ENCODE measurements at regions not wholly inside any gene's neighbourhood (a gene's known extent, or its start where the extent isn't known, plus 50 kb on each side); places are given as distances from the start of the nearest gene placed in this dataset.
A peak's percentile ranks its signal among the peaks of the same experiment; 100 is the strongest.

- DNase-seq = no peak
Observed at GRCh38 chr9:107883496-107884124, 394.0 kb upstream of the KLF4 start.

DNA sequence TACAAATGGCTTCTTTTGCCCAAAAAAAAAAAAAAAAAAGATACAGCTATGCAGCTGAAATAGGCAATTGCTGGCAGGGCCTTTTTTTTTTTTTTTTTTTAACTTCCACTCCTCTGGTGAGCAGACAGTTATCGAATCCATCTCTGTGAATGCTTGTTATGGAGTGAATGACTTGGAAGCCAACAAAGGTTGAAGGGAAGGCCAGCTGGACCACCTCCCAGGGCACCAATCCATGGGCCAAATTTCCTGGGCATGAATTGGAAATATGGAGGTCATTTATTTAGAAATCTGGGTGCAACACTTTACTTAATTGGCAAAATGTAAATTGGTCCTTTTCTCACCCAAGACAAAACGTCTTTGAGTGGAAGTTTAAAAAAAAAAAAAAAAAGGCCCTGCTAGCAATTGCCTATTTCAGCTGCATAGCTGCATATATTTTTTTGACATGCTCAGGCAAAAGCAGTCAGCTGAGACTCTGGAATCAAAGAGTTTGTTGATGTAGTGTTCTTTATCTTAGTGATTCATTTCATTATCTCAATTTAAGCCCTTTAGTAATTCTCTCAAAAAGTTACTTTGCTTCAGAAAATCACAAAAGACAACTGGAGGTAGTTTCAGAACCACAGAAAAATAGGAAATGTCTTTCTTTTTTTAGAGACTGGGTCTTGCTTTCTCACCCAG lies 392.2 kb upstream of the KLF4 start:
- no peak for DNase-seq

DNA sequence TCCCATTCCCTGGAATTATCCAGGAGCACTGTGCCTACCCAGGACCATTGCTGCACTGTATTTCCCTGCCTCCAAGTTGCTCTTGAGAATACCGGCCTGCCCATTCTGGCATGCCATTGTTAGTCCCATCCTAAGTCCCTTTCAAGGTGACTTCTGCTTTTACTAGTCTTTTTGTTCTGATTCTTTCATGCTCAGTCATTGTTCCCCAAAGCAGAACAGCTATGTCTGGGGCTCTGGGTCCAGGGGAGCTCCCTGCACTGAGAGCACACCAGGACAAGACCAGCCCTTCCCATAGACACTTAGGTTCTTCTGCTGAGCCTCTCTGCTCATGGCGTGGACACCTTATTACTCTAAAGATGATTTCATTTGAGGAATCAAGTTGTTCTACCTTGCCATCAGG lies 388.9 kb upstream of the KLF4 start:
- DNase-seq = no peak

DNA sequence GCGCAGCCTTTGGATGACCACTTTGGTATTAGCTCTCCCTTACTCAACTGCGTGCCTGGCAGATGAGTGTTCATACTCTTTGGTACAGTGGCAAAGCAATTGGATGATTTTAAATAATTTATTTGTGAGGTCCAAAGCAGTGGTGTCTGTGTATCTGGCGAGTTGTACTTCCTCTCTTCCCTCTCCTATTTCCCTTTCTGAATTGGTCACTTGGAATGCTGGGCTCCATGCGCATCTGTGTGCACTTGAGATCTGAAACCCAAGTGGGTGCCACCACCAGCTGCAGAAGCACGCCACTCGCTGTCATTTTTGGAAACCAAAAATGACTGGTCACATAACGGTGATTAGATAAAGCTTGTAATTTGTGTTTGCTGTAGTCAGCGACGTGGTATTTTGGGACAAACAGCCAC lies 386.0 kb upstream of the KLF4 start:
- no peak for DNase-seq

GRCh38 chr9:107874591-107875369 lies 385.2 kb upstream of the KLF4 start:
- no peak for DNase-seq

DNA sequence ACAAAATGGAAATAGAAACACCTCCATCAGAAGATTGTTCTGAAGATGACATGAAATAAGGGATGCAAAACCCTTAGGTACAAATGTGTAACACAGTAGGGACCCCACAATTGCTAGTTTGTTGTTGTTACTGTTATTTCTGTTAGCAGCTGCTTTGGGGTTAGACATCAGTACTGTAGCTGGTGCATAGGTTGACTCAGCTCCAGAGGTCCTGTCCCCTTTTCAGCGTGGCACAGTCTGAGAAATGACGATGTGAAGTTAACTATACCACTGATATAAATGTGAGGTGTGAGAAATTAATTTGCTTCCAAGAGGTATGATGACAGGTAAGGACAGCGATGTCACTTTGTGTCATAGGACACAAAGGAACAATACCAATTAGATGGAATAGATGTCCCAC lies 384.6 kb upstream of the KLF4 start:
- DNase-seq = no peak

DNA sequence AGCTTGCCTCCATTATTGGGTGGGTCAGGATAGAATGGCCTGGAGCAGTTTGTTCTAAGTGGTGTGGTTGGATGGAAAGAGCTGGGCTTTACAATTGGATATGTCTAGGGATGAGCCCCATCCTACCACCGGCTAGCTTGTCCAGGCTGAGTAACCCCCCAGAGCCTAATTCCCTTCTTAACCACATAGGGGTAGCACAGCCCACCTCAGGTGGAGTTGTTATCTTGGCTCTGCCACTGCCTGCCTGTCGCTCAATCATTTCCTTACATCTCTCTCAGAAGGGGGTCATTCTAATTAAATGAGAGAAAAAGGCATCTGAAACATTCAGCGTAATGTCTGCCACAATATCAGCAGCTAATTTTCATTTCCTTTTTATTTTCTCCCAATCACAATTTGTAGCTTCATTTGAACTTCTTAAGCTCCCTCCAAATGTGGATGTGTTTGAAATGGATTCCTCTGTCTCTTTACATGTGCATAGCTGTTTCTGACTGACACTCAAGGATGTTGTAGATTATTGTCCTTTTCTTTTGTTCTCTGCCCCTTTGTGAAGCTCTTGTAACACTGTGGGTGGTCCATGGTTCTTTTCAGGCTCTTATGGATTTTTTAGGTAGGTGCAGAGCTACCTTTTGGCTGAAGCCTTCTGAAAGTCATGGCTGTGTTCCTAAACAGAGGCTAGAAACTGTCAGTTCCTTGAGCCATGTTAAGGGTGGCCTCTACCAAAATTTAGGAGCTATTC lies 383.1 kb upstream of the KLF4 start:
- no peak for DNase-seq

DNA sequence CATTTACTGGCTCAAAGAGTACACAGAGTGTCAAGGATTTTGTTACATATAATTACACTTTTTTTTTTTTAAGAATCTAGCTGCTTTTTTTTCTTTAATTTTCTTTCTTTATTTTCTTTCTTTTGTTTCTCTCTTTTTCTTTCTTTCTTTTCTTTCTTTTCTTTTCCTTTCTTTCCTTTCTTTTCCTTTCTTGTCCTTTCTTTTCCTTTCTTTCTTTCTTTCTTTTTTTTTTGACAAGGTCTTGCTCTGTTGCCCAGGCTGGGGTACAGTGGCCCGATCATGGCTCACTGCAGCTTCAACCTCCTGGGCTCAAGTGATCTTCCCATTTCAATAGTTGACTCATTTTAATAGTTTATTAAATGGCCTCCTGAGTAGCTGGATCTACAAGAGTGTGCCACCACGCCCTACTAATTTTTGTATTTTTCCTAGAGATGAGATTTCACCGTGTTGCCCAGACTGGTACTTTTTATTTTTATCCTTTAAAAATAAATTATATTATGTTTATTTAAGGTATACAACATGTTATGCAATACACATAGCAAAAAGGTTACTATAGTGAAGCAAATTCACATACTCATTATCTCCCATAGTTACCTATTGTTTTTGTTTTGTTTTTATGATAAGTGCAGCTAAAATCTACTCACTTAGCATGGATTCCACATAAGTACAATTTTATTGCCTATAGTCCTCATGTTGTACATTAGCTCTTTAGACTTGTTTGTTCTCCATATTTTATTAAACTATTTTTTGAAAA lies 381.5 kb upstream of the KLF4 start:
- peak; percentile 25 for DNase-seq

DNA sequence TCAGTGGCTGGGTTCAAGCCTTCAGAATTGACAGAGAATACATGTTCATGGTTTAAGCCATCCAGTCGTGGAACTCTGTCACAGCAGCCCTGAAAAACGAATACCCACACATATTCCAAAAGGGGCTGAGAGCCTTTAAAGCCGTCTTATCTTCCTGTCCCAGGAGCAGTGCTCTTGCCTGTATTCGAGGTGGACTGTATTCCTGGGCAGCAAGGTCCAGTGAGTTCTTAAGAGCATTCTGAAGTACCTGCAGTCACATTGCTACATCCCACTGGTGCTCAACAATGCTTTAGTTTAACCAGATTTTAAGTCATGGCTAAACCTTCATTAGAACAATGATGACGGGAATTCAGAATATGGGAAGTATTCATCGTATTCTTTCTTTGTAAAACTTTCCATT lies 380.7 kb upstream of the KLF4 start:
- no peak for DNase-seq

GRCh38 chr9:107869111-107869510 lies 379.5 kb upstream of the KLF4 start:
- DNase-seq = no peak

DNA sequence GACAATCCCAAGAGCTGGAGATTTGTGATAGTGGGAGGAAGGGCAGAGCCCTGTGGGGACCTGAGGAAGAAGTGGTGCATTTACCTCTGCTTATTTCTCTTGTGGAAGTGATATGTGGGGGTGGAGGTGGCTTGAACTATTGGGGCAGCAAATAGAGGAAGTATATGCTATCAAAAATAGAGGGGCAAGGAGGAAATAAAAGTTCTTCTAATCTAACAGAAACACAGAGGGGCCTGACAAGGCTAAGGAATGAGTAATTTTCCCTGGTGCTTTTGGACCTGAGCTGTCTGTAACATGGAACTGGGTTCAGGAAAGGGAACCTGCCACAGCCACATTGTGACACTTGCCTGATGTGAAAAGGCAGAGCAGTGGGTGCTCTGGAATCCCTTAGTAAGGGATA lies 378.6 kb upstream of the KLF4 start:
- DNase-seq = no peak

DNA sequence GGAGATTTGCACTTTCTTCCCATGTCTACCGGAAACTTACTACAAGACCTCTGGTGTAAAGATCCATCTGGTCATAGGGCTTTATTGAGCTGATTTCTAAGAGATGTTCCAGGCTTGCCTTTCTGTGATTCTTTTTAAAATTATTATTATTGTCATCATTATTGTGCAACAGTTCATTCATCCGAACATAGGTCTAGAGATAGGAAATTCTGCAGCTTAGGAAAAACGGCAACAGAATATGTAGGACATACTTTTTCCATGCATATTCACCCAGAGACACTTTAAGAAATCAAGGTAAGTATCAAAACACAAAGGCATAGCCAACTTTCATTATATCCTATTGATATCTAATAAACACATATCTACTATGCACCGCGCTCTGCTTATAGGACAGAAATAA lies 378.2 kb upstream of the KLF4 start:
- no peak for DNase-seq

DNA sequence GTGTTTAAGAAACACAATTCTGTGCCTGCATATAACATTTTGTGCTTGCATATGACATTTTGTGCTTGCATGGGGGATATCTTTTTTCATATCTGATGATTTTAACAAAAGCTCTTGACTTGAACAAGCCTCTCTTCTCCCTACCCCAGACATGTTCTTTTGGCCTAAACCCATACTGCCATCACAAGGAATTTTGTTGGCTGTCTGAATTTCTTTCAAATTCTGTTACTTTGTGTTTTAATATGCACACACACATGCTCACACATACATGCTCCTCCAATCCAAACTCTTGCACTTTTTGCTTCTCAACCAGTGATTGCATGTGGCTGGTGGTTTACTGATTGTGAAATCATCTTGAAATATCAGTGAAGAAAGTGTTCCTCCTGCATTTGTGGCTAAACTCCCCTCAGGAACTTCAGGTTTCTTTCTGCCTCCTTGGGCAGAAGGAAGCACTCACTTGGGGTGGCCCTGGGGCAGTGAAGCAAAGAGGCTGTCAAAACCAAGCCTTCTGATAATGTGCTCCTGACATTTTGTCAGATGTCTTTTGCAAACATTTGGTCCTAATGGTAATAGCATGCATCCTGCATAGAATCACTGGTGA lies 377.2 kb upstream of the KLF4 start:
- no peak for DNase-seq

DNA sequence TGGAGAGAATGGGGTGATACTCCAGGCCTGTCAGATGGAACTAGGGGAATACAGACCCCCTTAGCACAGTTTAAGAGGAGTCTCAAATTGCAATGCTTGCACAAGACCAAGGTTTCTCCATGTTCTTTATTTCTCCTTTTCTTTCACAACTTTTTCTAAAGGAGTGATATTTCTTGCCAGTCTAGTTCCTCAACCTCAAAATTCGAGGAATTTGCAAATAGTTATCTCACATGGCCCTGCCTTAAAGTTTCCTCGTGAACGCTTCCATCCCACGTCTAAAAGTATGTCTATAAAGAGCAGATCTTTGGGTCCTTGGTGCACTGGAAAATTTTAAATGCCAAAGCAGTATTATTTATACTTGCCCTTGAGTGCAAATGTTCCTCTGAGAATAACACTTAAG lies 373.8 kb upstream of the KLF4 start:
- no peak for DNase-seq

DNA sequence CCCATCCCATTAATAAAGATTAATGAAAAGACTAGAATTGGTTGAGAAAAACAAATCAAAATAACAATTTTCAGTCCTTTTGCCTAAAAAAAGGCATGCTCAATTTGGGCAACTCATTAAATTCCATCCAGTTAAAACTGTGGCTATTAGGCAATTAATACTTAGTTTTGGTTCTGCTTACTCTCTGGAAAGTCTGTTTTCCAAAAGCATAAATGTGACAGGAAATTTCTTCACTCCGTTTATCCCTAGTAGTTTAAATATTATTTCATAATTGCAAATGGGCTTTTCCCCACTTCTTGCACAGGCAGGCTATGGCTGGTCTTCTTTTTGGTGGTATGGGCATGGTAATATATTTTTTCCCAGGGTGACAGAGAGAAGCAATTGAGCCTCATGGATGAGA lies 373.3 kb upstream of the KLF4 start:
- no peak for DNase-seq

- no peak for DNase-seq
Observed at GRCh38 chr9:107862323-107862722, 372.8 kb upstream of the KLF4 start.

DNA sequence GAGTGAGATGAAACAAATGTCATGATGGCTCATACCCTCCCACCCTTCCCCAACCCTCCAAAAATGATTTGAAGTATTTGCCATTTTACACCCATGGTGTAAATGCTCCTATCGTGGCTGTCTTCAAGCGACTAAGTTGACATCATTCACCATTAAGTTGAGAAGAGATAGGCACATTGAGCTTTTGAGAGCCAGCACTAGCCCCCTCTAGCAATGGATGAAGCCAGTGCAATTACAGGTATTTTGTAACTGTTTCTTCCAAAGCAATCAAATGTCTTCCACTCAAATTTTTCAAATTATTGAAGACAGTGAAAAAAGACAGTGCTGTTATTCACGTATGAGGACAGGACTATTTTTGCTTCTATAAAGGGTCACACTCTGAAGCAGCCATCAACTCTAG lies 371.5 kb upstream of the KLF4 start:
- no peak for DNase-seq

DNA sequence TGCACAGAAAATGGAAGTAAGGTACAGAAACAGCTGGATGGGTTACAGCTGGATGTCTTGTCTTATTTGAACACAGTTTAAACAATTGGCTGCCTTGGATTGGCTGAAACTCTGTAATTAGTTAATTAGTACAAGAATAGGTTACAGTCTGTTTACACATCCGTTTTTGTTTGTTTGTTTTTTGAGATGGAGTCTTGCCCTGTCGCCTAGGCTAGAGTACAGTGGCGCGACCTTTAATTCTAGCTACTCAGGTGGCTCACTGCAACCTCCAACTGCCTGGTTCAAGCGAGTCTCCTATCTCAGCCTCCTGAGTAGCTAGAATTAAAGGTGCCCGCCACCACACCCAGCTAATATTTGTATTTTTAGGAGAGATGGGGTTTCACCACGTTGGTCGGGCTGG lies 368.7 kb upstream of the KLF4 start:
- no peak for DNase-seq

DNA sequence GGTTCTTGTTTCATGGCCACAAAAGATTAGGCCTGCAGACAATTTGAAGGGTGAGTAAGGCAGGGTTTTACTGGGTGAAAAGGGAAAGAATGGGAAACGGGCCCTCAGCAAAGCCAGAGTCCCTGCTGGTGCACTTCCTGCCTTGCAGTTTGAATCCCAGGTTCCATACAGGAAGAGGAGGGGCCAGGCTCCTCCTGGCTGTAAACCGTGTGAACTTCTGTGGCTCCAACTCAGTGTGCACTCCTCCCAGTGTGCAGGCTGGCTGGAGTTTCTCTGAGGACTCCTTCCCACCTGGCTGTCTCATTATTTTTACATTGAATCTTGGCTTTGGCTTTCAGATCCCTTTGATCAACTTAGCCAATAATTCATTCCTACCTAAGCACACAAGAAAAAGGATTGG lies 367.1 kb upstream of the KLF4 start:
- no peak for DNase-seq

DNA sequence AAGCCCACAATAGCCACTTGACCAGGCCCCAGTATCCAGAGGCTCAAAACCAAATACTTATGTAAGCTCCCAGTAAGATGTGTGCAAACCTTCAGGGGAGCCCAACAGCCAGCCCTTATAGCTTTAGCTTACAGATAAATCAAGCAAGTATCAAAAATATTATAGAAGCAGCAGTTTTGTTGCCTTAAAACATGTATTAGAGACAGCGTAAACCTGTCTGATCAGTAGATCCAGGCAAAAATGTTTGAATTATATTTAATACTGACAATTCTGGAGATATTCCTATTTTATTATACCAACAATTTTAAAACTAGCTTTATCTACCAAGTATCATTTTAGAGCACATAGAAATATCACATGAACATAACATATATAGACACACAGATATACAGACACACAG lies 365.6 kb upstream of the KLF4 start:
- DNase-seq = no peak

DNA sequence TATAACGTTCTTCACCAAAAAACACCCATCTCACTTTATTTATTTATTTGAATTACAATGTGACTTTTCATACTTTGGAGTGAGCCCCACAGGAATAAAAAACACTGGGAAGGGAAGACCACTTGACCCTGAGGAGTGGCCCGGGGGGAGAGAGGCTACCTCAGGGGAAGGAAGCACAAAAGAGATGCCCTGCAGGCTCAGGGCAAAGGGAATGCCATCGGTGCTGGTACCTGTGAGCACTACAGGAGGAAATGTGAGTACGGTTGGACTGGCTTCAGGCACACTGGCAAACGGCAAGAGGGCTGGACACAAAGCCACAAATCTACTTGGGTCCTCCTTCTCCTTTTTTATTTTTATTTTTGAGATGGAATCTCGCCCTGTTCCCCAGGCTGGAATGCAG lies 363.9 kb upstream of the KLF4 start:
- no peak for DNase-seq

DNA sequence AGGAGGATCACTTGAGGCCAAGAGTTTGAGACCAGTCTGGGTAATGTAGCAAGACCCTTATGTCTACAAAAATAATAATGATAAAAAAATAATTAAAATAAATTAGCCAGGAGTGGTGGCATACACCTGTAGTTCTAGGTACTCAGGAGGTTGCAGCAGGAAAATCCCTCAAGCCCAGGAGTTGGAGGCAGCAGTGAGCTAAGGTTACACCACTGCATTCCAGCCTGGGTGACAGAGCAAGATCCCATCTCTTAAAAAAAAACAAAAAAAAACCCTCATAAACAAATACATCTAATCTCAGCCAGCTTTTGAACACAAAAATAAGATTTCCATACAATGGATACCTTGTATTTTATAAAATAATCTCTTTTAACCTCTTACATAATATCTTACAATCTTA lies 363.3 kb upstream of the KLF4 start:
- no peak for DNase-seq

DNA sequence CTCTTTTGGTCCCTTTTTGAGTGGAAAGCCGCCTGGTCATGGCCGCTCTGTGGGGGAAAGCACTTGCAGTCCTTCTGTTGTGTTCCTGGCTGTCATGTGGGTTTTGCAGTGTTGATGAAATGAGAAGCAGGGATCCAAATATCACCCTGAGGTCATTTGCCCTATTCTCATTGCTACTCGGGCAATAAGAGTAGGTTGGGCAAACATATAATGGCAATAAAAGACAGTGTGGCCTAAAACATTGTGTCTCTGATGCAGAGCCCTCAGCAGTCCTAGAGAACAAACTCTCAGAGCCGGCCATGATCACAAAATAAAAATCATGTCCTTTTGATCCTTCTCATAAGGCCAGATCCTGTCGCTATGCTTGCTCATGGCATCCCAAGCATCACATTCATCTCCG lies 361.1 kb upstream of the KLF4 start:
- no peak for DNase-seq
